CD4-positive, alpha-beta T cell treated with Interleukin-15 for 4 hours (primary cell): ENCODE measurements at regions not wholly inside any gene's neighbourhood (a gene's known extent, or its start where the extent isn't known, plus 50 kb on each side); places are given as distances from the start of the nearest gene placed in this dataset.
"Not testable (repeated sequence)": the region's sequence is repeated elsewhere in the genome, so short reads cannot be mapped to it uniquely, and the experiment has no call there.

Experiments used
- DNase-seq: peaks from one replicate; pipeline ENCODE4 v3.0.0-alpha.2; 2020; ENCODE audit warnings: low spot score

DNA sequence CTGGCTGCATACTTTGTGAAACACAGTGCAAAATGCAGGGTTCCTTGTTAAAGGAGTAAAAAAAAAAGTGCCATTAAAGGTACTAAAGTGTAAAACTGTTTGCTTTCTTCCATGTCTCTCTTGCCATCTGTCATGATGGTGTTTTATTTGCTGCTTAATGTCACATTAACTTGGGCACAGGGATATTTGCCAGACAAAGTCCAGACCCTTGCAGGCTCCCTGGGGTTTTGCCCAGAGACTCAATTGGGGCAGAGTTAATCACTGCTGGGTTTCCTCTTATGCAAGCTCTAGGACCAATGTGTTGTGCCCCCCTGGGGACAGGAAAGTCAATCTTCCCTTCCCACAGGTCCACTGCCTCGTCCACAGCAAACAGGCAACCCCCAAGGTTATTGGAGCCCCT lies 274.3 kb upstream of the SGCD start:
- DNase-seq, result no peak

DNA sequence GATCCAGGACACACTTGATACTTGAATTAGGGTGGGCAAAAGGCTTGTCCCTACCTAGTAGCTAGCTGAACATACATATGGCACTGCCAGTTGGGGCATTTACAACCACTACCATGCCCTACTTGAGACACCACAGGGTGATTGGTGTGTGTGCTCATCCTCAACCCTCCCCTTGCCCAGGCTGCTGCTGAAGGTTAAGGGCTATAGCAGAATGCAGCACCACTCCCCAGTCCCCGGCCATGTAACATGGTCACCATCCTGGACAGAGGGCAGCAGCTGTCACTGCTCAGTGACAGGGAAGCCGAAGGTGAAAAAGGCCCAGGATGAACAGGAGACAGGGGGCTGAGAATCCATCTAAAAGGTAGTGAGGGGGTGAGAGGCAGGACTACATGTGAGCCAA lies 273.9 kb upstream of the SGCD start:
- DNase-seq, result no peak

DNA sequence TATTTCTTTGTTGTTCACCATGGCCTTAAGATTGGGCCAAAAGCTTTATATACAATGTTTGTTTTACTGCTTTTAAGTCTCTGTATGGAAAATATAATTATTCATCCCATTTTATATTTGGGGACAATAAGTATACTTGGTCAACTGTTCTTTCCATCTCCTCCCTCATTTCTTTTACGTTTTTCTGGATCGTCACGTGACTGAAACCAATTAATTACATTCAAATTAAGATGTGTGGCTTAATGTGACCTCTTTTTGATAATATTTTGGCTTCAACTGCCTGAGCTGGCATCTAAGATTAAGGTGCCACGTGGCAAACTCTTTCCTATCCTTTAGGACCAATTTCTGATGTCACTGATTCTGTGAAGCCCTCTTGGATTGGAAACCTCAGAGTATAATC lies 250.1 kb upstream of the SGCD start:
- no peak for DNase-seq

DNA sequence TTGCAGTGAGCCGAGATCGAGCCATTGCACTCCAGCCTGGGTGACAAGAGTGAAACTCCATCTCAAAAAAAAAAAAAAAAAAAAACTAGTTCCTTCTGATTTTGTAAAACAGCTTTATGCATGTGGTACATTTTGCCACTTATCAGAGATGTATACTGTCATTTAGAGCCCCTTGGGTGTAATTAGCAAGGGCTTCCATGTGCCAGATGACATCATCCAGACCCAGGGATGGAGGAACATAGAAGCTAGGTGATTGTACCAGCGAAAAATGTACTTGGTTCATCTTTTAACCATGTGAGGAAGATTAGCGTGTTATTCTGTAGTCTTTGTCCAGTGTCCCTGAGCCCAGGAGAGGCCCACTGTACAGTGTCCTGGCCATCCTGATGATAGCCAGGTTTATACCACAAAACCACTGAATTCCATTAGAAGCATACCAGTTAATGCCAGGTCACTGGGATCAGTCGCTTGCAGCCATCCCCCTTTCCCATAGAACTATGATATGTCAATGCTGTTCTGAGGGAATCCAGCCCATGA lies 239.3 kb upstream of the SGCD start:
- DNase-seq, result no peak

DNA sequence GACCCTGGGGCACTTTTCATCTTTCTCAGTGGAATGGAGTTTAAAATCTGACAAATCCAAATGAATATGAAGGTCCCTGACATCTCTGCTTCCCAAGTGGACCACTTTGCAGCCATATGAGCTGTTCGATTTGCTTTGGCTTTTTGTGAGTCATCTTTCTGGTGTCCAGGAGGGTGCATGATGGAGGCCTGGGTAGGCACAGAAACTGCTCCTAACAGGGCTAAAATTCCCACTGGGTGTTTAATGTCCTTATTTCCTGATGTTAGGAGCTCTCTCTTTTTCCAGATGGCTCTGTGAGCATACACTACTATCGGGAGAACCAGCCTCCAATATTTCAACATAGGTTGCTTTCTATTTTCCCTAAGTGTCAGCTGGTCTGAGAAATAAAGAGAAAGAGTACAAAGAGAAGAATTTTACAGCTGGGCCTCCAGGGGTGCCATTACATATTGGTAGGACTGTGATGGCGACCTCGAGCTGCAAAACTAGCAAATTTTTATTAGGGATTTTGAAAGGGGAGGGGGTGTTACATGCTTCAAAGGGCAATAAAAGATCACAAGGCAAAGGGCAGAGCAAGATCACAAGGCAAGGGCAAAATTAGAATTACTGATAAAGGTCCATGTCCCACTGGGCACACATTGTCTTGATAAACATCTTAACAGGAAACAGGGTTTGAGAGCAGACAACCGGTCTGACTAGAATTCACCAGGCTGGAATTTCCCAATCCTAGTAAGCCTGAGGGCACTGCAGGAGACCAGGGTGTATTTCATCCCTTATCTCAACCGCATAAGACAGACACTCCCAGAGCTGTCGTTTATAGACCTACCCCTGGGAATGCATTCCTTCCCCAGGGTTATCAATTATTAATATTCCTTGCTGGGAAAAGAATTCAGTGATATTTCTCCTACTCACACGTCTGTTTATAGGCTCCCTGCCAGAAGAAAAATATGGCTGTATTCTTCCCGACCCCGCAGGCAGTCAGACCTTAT lies 236.7 kb upstream of the SGCD start:
- not testable (repeated sequence) for DNase-seq

DNA sequence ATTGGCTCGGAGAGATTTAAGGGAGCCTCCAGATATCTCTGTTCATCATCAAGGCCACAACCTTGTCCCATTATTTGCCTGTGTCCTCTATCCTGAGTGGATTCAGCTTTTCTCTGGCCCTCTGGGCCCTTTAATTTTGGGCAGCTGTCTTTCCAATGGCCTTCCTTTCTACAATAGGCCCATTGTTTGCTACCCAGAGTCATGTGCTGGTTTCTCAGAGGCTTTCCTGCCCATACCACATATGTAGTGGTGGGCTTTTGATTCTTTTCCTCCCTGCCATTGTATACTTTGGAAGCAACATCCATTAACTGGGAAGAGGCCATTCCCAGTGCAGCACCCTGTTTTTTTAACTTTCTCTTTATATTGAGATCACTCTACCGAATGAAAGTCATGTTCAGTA lies 233.9 kb upstream of the SGCD start:
- no peak for DNase-seq

DNA sequence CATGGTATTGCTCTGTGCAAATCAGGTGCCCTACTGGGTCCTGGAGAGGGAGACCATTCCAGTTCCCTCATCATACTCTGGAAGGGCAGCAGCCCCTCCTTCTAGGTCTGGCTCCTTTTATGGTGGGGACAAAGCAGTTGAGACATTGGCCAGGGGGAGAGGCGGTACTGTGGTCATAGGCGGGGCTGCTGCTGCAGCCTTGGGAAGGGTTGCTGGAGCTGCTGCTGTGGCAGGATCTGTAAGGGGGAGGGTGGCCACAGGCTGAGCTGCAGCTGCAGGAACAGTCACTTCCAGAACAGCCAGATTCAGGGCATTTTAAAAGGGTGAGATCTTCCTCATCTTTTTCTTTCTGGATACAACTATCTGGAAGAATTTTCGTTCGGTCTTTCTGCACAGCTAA lies 233.0 kb upstream of the SGCD start:
- DNase-seq, result no peak

DNA sequence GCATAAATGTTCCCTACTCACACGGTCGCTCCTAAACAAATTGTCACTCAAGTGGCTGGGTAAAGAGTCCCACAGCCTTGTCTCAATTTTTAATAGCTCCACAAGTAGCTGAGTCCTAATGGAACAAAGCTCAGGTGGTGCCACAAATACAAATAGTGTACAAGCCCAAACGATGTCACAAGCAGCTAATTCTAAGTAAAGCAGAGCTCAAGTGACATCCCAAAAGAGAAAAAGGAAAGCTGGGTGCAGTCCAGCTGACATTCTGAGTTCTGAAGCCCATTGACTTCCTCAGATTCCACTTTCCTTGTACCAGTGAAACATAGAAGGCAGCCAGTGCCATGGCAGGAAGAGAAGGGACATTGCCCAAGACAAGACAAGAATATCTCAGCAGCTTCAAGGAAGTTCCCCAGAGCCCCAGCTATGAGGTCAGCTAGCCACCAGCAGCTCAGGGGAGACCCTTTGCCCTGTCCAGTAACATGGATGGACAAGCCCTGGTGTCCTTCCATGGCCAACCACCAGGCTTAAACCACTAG lies 231.2 kb upstream of the SGCD start:
- DNase-seq, result no peak

DNA sequence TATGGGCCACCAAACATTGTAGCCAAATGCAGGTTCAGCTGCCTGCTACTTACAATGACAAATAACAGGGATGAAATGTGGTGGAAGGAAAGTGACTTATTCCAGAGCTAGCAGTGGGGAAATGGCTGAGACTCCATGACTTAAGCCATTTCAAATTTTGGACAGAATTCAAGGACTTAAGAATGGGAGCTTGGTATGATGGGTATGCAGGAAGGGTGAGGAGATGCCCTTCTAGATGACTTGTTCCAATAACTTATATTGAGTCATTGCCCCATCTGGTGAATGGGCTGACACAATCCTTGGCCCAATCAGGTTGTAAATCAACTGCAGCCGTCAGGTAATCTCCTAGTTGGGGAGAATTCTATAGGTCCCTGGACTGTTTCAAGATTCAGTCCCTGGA lies 230.7 kb upstream of the SGCD start:
- no peak for DNase-seq

DNA sequence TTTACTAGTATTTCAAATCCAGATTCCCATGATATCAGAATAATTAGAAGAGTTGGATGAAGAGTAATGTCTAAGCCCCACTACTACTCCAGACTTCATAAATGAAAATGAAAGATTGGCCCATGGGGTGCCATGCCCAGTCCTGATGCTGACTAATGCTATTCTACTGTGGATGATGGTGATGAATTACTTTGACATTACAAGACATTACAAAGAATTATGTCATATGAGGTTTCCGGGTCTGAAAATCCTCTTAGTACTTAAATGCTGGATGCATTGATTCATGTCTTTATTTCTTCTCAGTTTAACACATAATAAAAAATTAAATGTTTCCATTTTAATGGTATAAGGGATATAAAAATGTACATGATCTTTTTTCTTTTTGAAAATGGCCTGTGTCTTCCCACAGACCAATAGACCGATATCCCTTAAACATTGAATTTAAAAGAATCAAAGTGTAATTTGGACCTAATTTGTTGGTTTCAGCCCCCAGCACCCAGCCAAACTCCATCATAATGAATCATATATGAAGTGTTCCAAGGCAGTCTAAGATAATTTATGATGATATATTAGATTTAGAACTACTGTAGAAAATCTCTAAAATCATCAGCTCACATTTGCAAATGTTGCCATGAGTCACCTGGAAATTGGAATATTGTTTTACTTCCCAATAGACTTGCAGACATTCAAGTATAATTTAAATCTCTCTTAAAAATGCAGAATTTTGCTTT lies 223.6 kb upstream of the SGCD start:
- DNase-seq, result no peak

DNA sequence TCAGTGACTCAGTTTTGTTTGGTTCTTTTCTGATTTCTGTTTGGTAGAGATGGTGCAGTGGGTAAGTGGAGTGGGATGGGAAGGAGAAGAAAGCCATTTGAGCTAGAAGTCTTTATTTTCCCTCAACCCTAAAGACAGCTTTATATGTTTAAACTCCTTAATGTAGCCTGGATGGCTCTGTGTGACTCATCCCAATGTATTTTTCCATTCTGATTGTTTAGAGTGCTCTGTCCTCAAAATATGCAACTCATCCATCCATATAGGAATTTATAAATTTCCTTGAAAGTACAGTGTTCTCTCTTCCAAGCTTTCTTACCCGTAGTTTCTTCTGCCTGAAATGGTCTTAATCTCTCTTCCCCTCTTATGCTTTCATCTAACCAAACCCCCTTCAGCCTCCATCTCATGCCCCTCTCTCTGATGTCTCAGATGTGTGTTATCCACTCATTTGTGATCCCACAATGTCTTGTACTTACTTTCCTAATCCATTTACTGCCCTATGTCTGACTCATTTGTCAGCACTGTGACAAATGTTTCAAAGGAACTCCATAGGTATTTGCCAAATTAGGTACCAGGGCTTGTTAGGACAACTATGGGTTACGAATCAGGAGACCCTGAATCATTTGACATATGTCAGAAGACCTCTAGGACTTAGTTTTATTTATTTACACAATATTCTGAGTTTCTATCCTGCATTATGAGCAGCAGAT lies 217.5 kb upstream of the SGCD start:
- DNase-seq, result no peak

DNA sequence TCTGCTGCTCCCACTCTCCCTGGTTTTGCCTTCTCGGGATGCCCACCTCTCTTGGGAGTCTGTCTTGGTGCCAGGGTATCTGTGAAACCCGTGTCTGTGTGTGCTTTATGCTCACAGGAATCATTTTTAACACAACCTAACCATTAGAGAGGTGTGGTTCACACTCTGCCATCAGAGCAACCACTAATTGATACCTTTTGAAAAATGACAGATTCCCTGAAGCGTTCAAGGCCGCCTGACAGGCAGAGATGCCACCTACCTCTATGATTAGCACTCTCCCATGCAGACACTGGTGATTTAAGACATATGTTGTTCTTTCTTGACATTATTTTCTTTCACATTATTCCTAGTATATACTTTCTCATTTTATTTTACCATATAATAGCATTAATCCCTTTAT lies 207.3 kb upstream of the SGCD start:
- DNase-seq, result no peak

DNA sequence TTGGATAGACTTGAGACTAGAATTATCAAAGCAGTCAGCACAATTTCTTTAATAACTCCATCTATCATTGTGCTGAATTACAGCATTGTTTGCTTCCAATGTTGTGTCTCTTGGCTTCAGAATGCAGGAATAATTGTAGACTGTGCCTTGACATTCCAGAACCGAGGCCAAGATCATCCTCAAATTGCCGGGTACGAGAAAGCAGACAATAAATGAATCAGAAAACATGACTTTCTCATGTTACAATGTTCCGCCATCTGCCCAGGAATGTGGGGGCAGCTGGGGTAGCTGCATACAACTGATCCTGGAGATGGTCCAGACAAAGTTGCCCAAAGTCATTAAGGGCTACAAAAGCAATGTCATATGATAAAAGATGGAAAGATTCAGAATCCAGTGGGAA lies 206.2 kb upstream of the SGCD start:
- DNase-seq, result no peak

DNA sequence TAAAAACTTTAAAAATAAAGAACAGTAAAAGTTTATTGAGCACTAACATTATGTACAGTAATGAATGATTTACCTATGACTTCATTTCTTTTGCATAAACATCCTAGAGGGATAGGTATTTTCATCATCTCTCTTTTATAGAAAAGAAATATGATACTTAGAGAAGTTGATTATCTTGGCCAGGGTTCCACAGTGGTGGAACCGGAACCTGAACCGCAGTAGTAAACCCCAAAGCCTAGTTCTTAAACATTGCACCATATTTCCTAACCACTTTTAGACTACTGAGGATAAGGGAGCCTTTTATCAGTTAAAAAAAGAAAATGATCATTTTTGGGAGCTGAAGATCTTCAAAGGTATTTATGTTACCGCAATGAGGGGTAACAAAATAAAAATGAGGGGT lies 205.7 kb upstream of the SGCD start:
- no peak for DNase-seq

DNA sequence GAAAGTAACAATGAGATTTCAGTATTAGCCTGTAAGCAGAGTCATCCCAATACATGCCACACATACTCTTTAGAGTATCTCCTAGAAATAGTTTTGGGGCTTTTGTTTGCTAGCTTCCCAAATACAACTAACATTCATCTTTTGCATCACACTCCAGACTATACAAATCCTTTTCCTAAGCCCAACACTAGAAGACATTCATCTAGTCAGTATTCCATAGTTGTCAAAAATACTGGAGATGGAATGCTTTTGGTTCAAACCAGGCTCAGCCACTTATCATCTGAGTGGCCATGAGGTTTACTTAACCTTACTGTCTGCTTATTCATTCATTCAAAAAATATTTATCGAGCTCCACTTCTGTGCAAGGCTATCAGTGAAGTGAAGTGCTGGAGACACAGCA lies 205.1 kb upstream of the SGCD start:
- DNase-seq, result no peak

DNA sequence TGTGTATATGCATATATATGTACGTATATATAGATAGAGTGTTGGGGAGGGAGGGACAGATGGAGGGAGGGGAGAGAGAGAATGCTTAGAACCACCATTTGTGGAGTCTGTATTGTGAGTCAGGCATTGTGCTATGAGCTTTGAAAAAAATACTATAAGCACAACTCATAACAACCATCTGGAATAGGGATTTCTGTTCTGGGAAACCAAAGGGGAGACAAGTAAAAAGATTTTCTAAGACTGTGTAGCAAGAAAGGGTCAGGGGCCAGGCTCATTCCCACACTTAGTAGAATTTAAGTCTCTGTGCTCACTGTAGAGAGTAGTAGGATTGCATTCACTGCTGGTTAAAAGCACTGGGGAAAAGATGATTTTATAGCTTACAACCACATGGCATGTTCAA lies 202.3 kb upstream of the SGCD start:
- no peak for DNase-seq

DNA sequence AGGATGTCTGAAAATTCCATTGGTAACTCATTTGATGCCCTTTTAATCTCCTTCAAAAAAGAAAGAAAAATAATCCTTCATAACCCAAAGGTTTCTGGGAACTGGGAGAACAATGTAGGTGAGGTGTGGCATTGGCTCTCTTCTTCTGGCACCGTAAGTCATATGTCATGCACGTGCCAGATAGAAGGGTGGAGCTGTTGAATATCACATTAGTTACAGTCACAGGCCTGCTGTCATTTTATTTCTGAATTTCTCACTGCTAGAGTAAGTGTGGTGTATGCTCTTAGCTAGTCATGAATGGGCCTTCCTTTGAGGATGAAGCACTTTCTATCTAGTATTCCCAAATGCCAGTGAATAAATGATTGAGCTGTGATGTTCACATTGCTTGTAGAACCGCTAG lies 201.8 kb upstream of the SGCD start:
- DNase-seq, result no peak

DNA sequence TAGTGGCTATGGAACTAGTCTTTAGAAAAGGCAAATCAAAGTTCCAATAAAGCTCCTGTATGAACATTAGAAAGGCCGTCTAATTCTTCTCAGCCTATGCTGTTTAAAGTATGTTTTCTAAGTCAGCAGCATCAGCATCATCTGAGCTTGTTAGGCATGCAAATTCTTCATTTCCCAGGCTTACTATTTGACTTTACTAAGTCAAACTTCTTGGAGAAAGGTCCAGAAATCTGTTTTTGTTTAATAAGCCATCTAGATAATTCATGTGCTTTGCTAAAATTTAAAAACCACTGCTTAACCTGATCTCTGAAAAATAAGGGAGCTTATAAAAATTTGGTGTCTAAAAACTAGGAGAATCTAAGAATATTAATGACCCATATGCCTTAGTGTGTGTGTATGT lies 200.2 kb upstream of the SGCD start:
- DNase-seq, result no peak

DNA sequence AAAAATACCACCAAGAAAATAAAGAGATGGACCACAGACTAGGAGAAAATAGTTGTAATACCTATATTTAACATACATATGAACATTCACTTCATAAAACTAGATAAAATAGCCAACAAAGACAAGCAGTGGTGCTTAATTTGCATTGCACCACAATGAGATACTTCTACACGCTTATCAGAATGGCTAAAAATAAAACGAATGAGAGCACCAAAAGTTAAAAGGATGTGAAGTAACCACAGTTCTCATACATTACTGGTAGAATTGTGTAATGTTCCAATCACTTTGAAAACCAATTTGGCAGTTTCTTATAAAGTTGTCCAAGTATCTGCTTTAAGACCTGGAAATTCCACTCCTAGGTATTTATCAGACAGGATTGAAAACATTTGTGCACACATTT lies 198.9 kb upstream of the SGCD start:
- DNase-seq, result no peak

DNA sequence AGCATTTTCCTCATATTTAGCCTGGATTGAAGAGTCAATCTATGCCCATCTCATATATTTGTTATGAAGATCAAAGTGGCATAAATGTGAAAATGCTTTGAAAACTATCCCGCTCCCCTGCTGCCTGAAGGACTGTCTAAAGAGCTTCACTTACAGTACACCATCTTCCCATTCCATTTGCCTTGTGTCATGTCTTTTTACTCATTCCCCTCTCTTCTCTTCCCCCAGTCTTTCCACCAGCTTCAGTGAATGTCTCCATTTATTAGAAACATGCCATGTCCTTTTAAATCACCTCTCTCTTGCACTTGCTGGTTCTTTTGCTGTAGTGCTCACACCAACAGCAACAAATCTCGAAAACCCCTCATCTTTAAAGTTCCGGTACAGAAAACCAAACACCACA lies 192.7 kb upstream of the SGCD start:
- no peak for DNase-seq

DNA sequence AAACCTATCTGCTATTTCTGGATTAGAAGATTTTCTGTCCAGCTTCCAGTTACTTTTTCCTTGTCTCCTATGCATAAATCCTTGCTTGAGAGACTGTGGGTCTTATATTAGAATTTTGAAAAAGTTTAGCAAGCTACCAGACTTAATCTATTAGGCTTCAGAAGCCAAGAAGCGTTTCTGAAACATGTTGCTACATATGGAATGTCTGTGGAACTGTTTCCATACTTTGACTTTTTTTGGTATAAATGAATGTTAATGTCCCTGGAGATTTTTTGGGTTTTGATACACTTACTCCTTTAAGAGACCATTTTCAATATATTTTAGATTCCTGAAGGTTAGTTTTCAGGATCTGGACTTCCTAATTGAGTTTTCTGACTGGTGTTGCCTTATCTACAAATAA lies 191.4 kb upstream of the SGCD start:
- no peak for DNase-seq
